Endothelial cell of umbilical vein (primary cell): ENCODE measurements at regions not wholly inside any gene's neighbourhood (a gene's known extent, or its start where the extent isn't known, plus 50 kb on each side); places are given as distances from the start of the nearest gene placed in this dataset.

Experiments
- BruUV-seq: library from RNA; stranded (reverse); fragments of 400-500 nt; replicated peaks from 2 replicates; lab custom pipeline; 2021; lab: Mats Ljungman, UMichigan
- CTCF ChIA-PET: fragments of 300-600, 350-600 bp; sonication (Branson Sonifier 250); formaldehyde crosslinking; loops from one replicate; lab custom pipeline; 2021; ENCODE audit warnings: antibody characterized with exemption, inconsistent platforms; lab: Charles Lee
- POLR2A ChIA-PET: fragments of 300-600, 350-600 bp; sonication (Branson Sonifier 250); formaldehyde crosslinking; loops from one replicate; lab custom pipeline; 2021; ENCODE audit warnings: antibody characterized with exemption, inconsistent platforms; lab: Charles Lee
- DNase-seq: peaks from one replicate; pipeline ENCODE4 v3.0.0-alpha.2; 2011; ENCODE audit warnings: low read depth, low spot score
- FAIRE-seq: peaks from 2 replicates; lab custom pipeline; 2011; peaks lifted over from hg19 to GRCh38; lab: Jason Lieb, UNC
- H2AFZ ChIP-seq: 2 replicates; pipeline ENCODE4 v1.6.0; 2012; ENCODE audit warnings: low read depth, low read length, control low read depth, inconsistent platforms
- H3K27ac ChIP-seq: 2 replicates; pipeline ENCODE4 v1.5.1; 2011; ENCODE audit warnings: low read depth, mild to moderate bottlenecking, control low read depth, low read length, moderate library complexity; ENCODE audit not compliant: insufficient read depth
- H3K27me3 ChIP-seq, 2 experiments: 2 replicates each; pipeline versions ENCODE4 v1.6.0 to v1.6.1; 2011; ENCODE audit warnings: low read length in 2 of 2, mixed read lengths in 1 of 2; ENCODE audit not compliant: control insufficient read depth in 2 of 2, insufficient read depth in 2 of 2
- H3K36me3 ChIP-seq, 2 experiments: 2 replicates in 1 of 2; 3 replicates in 1 of 2; pipeline ENCODE4 v1.5.1; 2011; ENCODE audit warnings: low read length in 2 of 2, mild to moderate bottlenecking in 1 of 2, moderate library complexity in 1 of 2; ENCODE audit not compliant: control insufficient read depth in 2 of 2, insufficient read depth in 2 of 2; ENCODE audit errors: extremely low read depth in 1 of 2
- H3K4me1 ChIP-seq: 3 replicates; pipeline ENCODE4 v1.5.1; 2011; ENCODE audit warnings: mild to moderate bottlenecking, low read length; ENCODE audit not compliant: control insufficient read depth, insufficient read depth; ENCODE audit errors: extremely low read depth
- H3K4me2 ChIP-seq: 2 replicates; pipeline ENCODE4 v1.6.1; 2011; ENCODE audit warnings: low read length, control low read depth, mixed read lengths; ENCODE audit not compliant: insufficient read depth
- H3K4me3 ChIP-seq, 3 experiments: fragments of 200-600 bp in 1 of 3; sonication (generic), shearing (Covaris generic) in 1 of 3; replicated peaks in 1 of 3; 2 replicates each; pipeline ENCODE4 v1.5.1; 2011 to 2016; ENCODE audit warnings: control low read depth in 3 of 3, low read length in 3 of 3, mild to moderate bottlenecking in 2 of 3, inconsistent platforms in 1 of 3, low read depth in 1 of 3, moderate library complexity in 1 of 3; ENCODE audit not compliant: insufficient read depth in 1 of 3
- H3K79me2 ChIP-seq: 2 replicates; pipeline ENCODE4 v1.6.0; 2012; ENCODE audit warnings: low read length, inconsistent platforms; ENCODE audit not compliant: control insufficient read depth, insufficient read depth
- H3K9ac ChIP-seq: replicated peaks from 2 replicates; pipeline ENCODE3; 2011; ENCODE audit warnings: low read length, control low read depth; ENCODE audit not compliant: insufficient read depth; ENCODE audit errors: extremely low read depth
- H3K9me1 ChIP-seq: replicated peaks from 3 replicates; pipeline ENCODE4 v1.6.0; 2011; ENCODE audit warnings: mild to moderate bottlenecking, low read length; ENCODE audit not compliant: control insufficient read depth, insufficient read depth; ENCODE audit errors: extremely low read depth
- H3K9me3 ChIP-seq: replicated peaks from 2 replicates; pipeline ENCODE4 v1.5.1; 2012; ENCODE audit warnings: low read length, inconsistent platforms; ENCODE audit not compliant: control insufficient read depth, insufficient read depth
- H4K20me1 ChIP-seq: replicated peaks from 2 replicates; pipeline ENCODE3; 2011; ENCODE audit warnings: mild to moderate bottlenecking, low read length; ENCODE audit not compliant: control insufficient read depth, insufficient read depth; ENCODE audit errors: extremely low read depth
- EZH2 ChIP-seq: IDR thresholded peaks from 2 replicates; pipeline ENCODE4 v1.6.1; 2012; ENCODE audit warnings: borderline replicate concordance, low read depth, mild to moderate bottlenecking, moderate library complexity, low read length, inconsistent platforms; ENCODE audit not compliant: severe bottlenecking
- FOS ChIP-seq: IDR thresholded peaks from 2 replicates; pipeline ENCODE4 v1.6.1; 2011; ENCODE audit warnings: mild to moderate bottlenecking, low read length, moderate library complexity, borderline replicate concordance; ENCODE audit not compliant: insufficient read depth
- GATA2 ChIP-seq: IDR thresholded peaks from 2 replicates; pipeline ENCODE4 v1.7.0; 2011; ENCODE audit warnings: low read depth, mild to moderate bottlenecking, moderate library complexity, mixed read lengths, low read length; ENCODE audit not compliant: insufficient read length, insufficient read depth
- JUN ChIP-seq: IDR thresholded peaks from 2 replicates; pipeline ENCODE4 v1.6.1; 2011; ENCODE audit warnings: borderline replicate concordance, low read depth; ENCODE audit not compliant: insufficient read length, insufficient read depth
- MYC ChIP-seq: IDR thresholded peaks from one replicate; pipeline ENCODE4 v1.6.1; 2011; ENCODE audit warnings: mild to moderate bottlenecking, low read depth, low read length
- POLR2A ChIP-seq: IDR thresholded peaks from 2 replicates; pipeline ENCODE4 v1.6.1; 2012; ENCODE audit warnings: low read depth, mild to moderate bottlenecking, control low read depth, low read length
- POLR2AphosphoS5 ChIP-seq: IDR thresholded peaks from 2 replicates; pipeline ENCODE4 v1.6.1; 2012; ENCODE audit warnings: low read depth, mild to moderate bottlenecking, control low read depth, low read length, moderate library complexity; ENCODE audit not compliant: insufficient read depth
- dilution Hi-C: fragments of 300-500 bp; cut with MboI; formaldehyde crosslinking; loops from one replicate; pipeline ENCODE4 v1.15.0; 2019; ENCODE audit warnings: low sequenced_read_pairs; ENCODE audit not compliant: extremely low pct_ligation_motif_present
- intact Hi-C: fragments of 100-400 bp; cut with micrococcal nuclease; formaldehyde crosslinking; loops from one replicate; pipeline ENCODE4 v1.10.0; 2022
- TF ChIP-seq, protein P1 (sequence below): IDR thresholded peaks from 2 replicates; pipeline ENCODE4 v1.6.1; 2011; ENCODE audit not compliant: insufficient read depth, insufficient read length
- TF ChIP-seq, protein P2 (sequence below), 2 donors: IDR thresholded peaks; 1 replicate in 1 of 2; 2 replicates in 1 of 2; pipeline ENCODE4 v1.5.1; 2011; ENCODE audit warnings: low read length in 2 of 2, mild to moderate bottlenecking in 2 of 2, moderate library complexity in 2 of 2, control low read depth in 1 of 2, inconsistent platforms in 1 of 2, low read depth in 1 of 2; ENCODE audit not compliant: insufficient read depth in 1 of 2; ENCODE audit errors: extremely low read depth in 1 of 2

DNA sequence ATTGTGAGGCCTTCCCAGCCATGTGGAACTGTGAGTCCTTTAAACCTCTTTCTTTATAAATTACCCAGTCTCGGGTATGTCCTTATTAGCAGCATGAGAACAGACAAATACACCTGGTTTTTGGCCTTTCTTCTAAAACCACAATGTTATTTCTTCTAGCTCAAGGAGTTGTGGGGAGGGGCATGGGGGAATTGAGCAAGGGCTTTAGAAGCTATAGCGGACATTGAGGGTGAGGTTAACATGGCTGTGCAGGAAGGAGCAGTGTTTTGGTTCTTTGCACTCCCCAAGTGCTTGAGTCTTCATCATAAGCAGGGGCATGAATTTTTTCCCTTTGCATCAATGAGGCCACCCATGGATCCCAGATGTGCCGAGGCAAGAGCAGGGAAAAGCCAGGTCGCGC, 86.8 kb downstream of the SPRING1 start:
- H3K36me3 ChIP-seq = no peaks in the 10 kb centered on the region
- H3K79me2 ChIP-seq = no peaks in the 10 kb centered on the region
- CTCF ChIA-PET = no interaction called here
- H3K4me2 ChIP-seq = no peak overlapping the region
- no peak overlapping the region for H3K27ac ChIP-seq
- no peak for DNase-seq
- no peaks in the 10 kb centered on the region for H4K20me1 ChIP-seq
- BruUV-seq = no TSS peak
- dilution Hi-C loops = no loop called here
- no peaks in the 10 kb centered on the region for H3K9me1 ChIP-seq
- intact Hi-C loops = no loop called here
- POLR2A ChIA-PET = no interaction called here
- H2AFZ ChIP-seq = no peak overlapping the region
- peaks cover 0 to 8% of the 10 kb centered on the region in 2 experiments for H3K27me3 ChIP-seq
- H3K9me3 ChIP-seq = no peaks in the 10 kb centered on the region
- H3K4me3 ChIP-seq = no peak overlapping the region
- TF ChIP-seq POLR2AphosphoS5 (no peak), GATA2 (no peak), POLR2A (no peak), MYC (no peak), EZH2 (no peak), FOS (no peak), JUN (no peak)
- TF ChIP-seq, protein P1, sequence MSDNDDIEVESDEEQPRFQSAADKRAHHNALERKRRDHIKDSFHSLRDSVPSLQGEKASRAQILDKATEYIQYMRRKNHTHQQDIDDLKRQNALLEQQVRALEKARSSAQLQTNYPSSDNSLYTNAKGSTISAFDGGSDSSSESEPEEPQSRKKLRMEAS = no peak
- TF ChIP-seq, protein P2, sequence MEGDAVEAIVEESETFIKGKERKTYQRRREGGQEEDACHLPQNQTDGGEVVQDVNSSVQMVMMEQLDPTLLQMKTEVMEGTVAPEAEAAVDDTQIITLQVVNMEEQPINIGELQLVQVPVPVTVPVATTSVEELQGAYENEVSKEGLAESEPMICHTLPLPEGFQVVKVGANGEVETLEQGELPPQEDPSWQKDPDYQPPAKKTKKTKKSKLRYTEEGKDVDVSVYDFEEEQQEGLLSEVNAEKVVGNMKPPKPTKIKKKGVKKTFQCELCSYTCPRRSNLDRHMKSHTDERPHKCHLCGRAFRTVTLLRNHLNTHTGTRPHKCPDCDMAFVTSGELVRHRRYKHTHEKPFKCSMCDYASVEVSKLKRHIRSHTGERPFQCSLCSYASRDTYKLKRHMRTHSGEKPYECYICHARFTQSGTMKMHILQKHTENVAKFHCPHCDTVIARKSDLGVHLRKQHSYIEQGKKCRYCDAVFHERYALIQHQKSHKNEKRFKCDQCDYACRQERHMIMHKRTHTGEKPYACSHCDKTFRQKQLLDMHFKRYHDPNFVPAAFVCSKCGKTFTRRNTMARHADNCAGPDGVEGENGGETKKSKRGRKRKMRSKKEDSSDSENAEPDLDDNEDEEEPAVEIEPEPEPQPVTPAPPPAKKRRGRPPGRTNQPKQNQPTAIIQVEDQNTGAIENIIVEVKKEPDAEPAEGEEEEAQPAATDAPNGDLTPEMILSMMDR (IDR thresholded peaks at IDR 0.05; ENCODE audit: extremely low read depth in 1 of 2, insufficient read depth in 1 of 2, low read depth in 1 of 2, low read length in 2 of 2) = no peak
- H3K9ac ChIP-seq = no peak overlapping the region
- H3K4me1 ChIP-seq = no peaks in the 10 kb centered on the region
- no peak for FAIRE-seq
